ENCODE measurements at regions not wholly inside any gene's neighbourhood (a gene's known extent, or its start where the extent isn't known, plus 50 kb on each side); places are given as distances from the start of the nearest gene placed in this dataset.

- TF ChIP-seq JUND (IDR thresholded peaks at IDR 0.05), result no peak
- TF ChIP-seq CEBPB (IDR thresholded peaks at IDR 0.05; ENCODE audit: low read depth), result no peak
- DNase-seq (ENCODE audit: low read depth, low spot score) (no peak), ATAC-seq (no peak)
- RAD21 ChIA-PET (ENCODE audit: low non-redundant PET in 1 of 2, low total read pairs in 2 of 2, uncharacterized antibody in 2 of 2, unreplicated experiment in 2 of 2), result no interaction called here
- POLR2A ChIA-PET, result no interaction called here
- Histone ChIP-seq H3K9me3 (ENCODE audit: control insufficient read depth in 1 of 2, insufficient read depth in 1 of 2, low read depth in 1 of 2, low read length in 2 of 2) (no peaks in the 10 kb centered on the region), H3K4me2 (ENCODE audit: low read length) (no peak overlapping the region), H2AFZ (ENCODE audit: low read depth, low read length, poor library complexity, severe bottlenecking) (no peak overlapping the region), H3K27me3 (ENCODE audit: insufficient read depth, low read length) (no peaks in the 10 kb centered on the region), H3K4me3 (replicated peaks in 1 of 2; ENCODE audit: low read depth in 1 of 2, low read length in 2 of 2) (no peak overlapping the region), H3K4me1 (ENCODE audit: control insufficient read depth in 1 of 2, insufficient read depth in 2 of 2, low read length in 2 of 2) (no peaks in the 10 kb centered on the region), H3K27ac (ENCODE audit: low read depth, low read length) (no peak overlapping the region), H4K20me1 (ENCODE audit: insufficient read depth) (no peaks in the 10 kb centered on the region), H3K79me2 (ENCODE audit: insufficient read depth, low read length) (no peaks in the 10 kb centered on the region), H3K9ac (ENCODE audit: low read length) (no peak overlapping the region), H3K36me3 (ENCODE audit: control insufficient read depth in 1 of 2, insufficient read depth in 2 of 2, low read length in 2 of 2) (peaks cover 3 to 5% of the 10 kb centered on the region in 2 experiments; a peak in 2 of 4 replicates), H3K9me2 (ENCODE audit: insufficient read depth) (no peaks in the 10 kb centered on the region)
- intact Hi-C loops (cut with micrococcal nuclease), result no loop called here
- CTCF ChIA-PET, result no interaction called here
- BruUV-seq (replicated peaks), result no TSS peak
Observed at GRCh38 chrX:131763674-131764073, 219.8 kb downstream of the OR13H1 start.

- TF ChIP-seq CEBPB (IDR thresholded peaks at IDR 0.05; ENCODE audit: low read depth) (no peak), EZH2 (IDR thresholded peaks at IDR 0.05) (no peak), MAX (IDR thresholded peaks at IDR 0.05) (no peak), EZH2phosphoT487 (IDR thresholded peaks at IDR 0.05; ENCODE audit: borderline replicate concordance) (no peak), RAD21 (IDR thresholded peaks at IDR 0.05; ENCODE audit: low read depth) (no peak), SRF (IDR thresholded peaks at IDR 0.05; ENCODE audit: low read depth) (no peak), ZFX (IDR thresholded peaks at IDR 0.05) (no peak), ELF1 (IDR thresholded peaks at IDR 0.05; ENCODE audit: borderline replicate concordance, low read depth) (no peak), EGR1 (IDR thresholded peaks at IDR 0.05; ENCODE audit: low read depth) (no peak), ZNF274 (IDR thresholded peaks at IDR 0.05; ENCODE audit: low read depth, low read length) (no peak), ATF3 (IDR thresholded peaks at IDR 0.05) (no peak), YY1 (IDR thresholded peaks at IDR 0.05; ENCODE audit: extremely low read depth, insufficient replicate concordance, low read depth, low read length) (no peak)
- POLR2A ChIA-PET, result no interaction called here
- no peak overlapping the region for H3K9ac ChIP-seq (ENCODE audit: low read length)
- no peaks in the 10 kb centered on the region for H3K9me3 ChIP-seq (ENCODE audit: control insufficient read depth in 1 of 2, insufficient read depth in 1 of 2, low read depth in 1 of 2, low read length in 2 of 2)
- H3K4me3 ChIP-seq (replicated peaks in 1 of 2; ENCODE audit: low read depth in 1 of 2, low read length in 2 of 2), result no peak overlapping the region
- DNase-seq (ENCODE audit: low read depth, low spot score) (no peak), ATAC-seq (no peak)
- H3K4me1 ChIP-seq (ENCODE audit: control insufficient read depth in 1 of 2, insufficient read depth in 2 of 2, low read length in 2 of 2), result no peaks in the 10 kb centered on the region
- BruUV-seq (replicated peaks), result no TSS peak
- H4K20me1 ChIP-seq (ENCODE audit: insufficient read depth), result no peaks in the 10 kb centered on the region
- H3K27me3 ChIP-seq (ENCODE audit: insufficient read depth, low read length), result no peaks in the 10 kb centered on the region
- CTCF ChIA-PET, result no interaction called here
- H2AFZ ChIP-seq (ENCODE audit: low read depth, low read length, poor library complexity, severe bottlenecking), result no peak overlapping the region
- H3K4me2 ChIP-seq (ENCODE audit: low read length), result no peak overlapping the region
- H3K27ac ChIP-seq (ENCODE audit: low read depth, low read length), result no peak overlapping the region
- H3K9me2 ChIP-seq (ENCODE audit: insufficient read depth), result no peaks in the 10 kb centered on the region
- H3K36me3 ChIP-seq (ENCODE audit: control insufficient read depth in 1 of 2, insufficient read depth in 2 of 2, low read length in 2 of 2), result peaks cover 3 to 5% of the 10 kb centered on the region in 2 experiments; a peak in 2 of 4 replicates
- RAD21 ChIA-PET (ENCODE audit: low non-redundant PET in 1 of 2, low total read pairs in 2 of 2, uncharacterized antibody in 2 of 2, unreplicated experiment in 2 of 2), result no interaction called here
- no peaks in the 10 kb centered on the region for H3K79me2 ChIP-seq (ENCODE audit: insufficient read depth, low read length)
- intact Hi-C loops (cut with micrococcal nuclease), result no loop called here
Observed at GRCh38 chrX:131764216-131764615, 220.3 kb downstream of the OR13H1 start.
